ENCODE measurements at regions not wholly inside any gene's neighbourhood (a gene's known extent, or its start where the extent isn't known, plus 50 kb on each side); places are given as distances from the start of the nearest gene placed in this dataset.

- DNase-seq (ENCODE audit: low read depth in 1 of 2, low spot score in 1 of 2) = peak in 1 of 2 donors; percentile 63
- Histone ChIP-seq H3K4me1 (ENCODE audit: low read depth) (no peaks in the 10 kb centered on the region), H3K27me3 (no peaks in the 10 kb centered on the region), H3K9me3 (ENCODE audit: low read depth) (no peaks in the 10 kb centered on the region), H3K27ac (no peak overlapping the region), H3K4me3 (no peak overlapping the region), H3K36me3 (no peaks in the 10 kb centered on the region)
- TF ChIP-seq CTCF (IDR thresholded peaks at IDR 0.05; ENCODE audit: low read depth, low read length) = no peak
Observed at GRCh38 chr6:113073611-113074191, 726.6 kb downstream of the RFPL4B start.

DNA sequence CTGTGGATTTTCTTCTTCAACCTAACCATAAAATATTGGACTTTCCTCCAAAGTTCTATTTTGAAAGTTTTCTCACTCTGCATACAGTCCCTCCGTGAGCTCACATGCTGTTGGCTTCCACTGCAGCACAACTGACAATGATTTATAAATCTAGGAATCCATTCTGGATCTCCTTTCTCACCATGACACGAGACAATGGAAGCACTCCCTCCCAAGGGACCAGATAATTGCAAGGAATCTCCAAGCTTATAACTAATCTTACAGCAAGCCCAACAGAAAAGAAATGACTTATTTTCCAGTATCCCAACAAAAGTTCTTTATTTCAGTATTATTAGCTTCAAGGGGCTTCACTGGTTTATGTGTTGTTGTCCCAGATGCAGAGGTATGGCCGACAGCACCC is 729.0 kb downstream of the RFPL4B start:
- Histone ChIP-seq H3K4me1 (ENCODE audit: low read depth) (no peaks in the 10 kb centered on the region), H3K27me3 (no peaks in the 10 kb centered on the region), H3K4me3 (no peak overlapping the region), H3K9me3 (ENCODE audit: low read depth) (no peaks in the 10 kb centered on the region), H3K36me3 (no peaks in the 10 kb centered on the region), H3K27ac (no peak overlapping the region)
- DNase-seq (ENCODE audit: low read depth in 1 of 2, low spot score in 1 of 2) = no peak
- TF ChIP-seq CTCF (IDR thresholded peaks at IDR 0.05; ENCODE audit: low read depth, low read length) = no peak

- no peak overlapping the region for H3K27ac ChIP-seq
- H3K9me3 ChIP-seq (ENCODE audit: low read depth) = no peaks in the 10 kb centered on the region
- H3K4me1 ChIP-seq (ENCODE audit: low read depth) = no peaks in the 10 kb centered on the region
- H3K27me3 ChIP-seq = no peaks in the 10 kb centered on the region
- no peak for DNase-seq (ENCODE audit: low read depth in 1 of 2, low spot score in 1 of 2)
- no peaks in the 10 kb centered on the region for H3K36me3 ChIP-seq
- TF ChIP-seq CTCF (IDR thresholded peaks at IDR 0.05; ENCODE audit: low read depth, low read length) = no peak
- no peak overlapping the region for H3K4me3 ChIP-seq
Observed at GRCh38 chr6:113076816-113077215, 729.7 kb downstream of the RFPL4B start.

- no peak for TF ChIP-seq CTCF (IDR thresholded peaks at IDR 0.05; ENCODE audit: low read depth, low read length)
- H3K4me3 ChIP-seq = no peak overlapping the region
- no peaks in the 10 kb centered on the region for H3K9me3 ChIP-seq (ENCODE audit: low read depth)
- no peaks in the 10 kb centered on the region for H3K36me3 ChIP-seq
- DNase-seq (ENCODE audit: low read depth in 1 of 2, low spot score in 1 of 2) = no peak
- H3K27me3 ChIP-seq = no peaks in the 10 kb centered on the region
- H3K4me1 ChIP-seq (ENCODE audit: low read depth) = no peaks in the 10 kb centered on the region
- H3K27ac ChIP-seq = no peak overlapping the region
Observed at GRCh38 chr6:113077794-113078193, 730.7 kb downstream of the RFPL4B start.

DNA sequence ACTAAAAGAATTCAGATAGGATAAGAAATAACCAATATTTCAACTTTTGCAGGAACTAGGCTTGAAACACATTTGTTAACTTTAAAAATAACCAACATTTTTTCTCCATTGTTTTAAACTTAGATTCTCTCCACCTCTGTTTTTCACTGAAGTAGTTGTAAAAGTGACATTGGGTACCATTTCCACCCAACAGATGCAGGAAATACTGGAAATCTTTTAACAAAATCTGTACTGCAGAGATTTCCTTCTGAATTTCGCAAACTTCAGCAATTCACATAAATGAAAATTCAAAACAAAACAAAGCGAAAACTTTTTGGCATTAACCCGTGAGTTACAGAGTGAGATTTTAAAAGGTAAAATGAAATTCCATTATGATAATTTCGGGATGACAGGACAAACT is 731.7 kb downstream of the RFPL4B start:
- no peaks in the 10 kb centered on the region for H3K27me3 ChIP-seq
- DNase-seq (ENCODE audit: low read depth in 1 of 2, low spot score in 1 of 2) = no peak
- H3K4me1 ChIP-seq (ENCODE audit: low read depth) = no peaks in the 10 kb centered on the region
- TF ChIP-seq CTCF (IDR thresholded peaks at IDR 0.05; ENCODE audit: low read depth, low read length) = no peak
- no peak overlapping the region for H3K4me3 ChIP-seq
- H3K27ac ChIP-seq = no peak overlapping the region
- no peaks in the 10 kb centered on the region for H3K9me3 ChIP-seq (ENCODE audit: low read depth)
- H3K36me3 ChIP-seq = no peaks in the 10 kb centered on the region

DNA sequence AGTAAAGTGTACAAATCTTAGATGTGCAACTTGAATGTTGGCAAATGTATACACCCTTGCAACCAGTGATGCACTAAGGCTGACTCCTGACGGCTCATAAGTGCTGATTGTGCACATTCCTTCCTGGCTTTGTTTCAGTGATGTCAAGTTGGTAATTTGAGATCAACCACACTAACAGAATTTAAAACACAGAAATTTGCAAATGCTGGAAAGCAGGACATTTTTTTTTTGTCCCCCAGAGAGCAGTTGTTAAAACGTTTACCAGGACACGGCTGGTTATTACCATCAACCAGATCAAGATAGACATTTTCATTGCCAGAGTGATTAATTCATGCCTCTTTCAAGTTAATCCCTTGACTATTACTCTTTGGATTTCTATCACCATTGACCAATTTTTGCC is 735.6 kb downstream of the RFPL4B start:
- peak in 1 of 2 donors; percentile 79 for DNase-seq (ENCODE audit: low read depth in 1 of 2, low spot score in 1 of 2)

More for the DNA sequence above, 735.6 kb downstream of the RFPL4B start:
- TF ChIP-seq CTCF (IDR thresholded peaks at IDR 0.05; ENCODE audit: low read depth, low read length) = no peak
- Histone ChIP-seq H3K27ac (no peak overlapping the region), H3K36me3 (no peaks in the 10 kb centered on the region), H3K4me3 (no peak overlapping the region), H3K27me3 (no peaks in the 10 kb centered on the region), H3K9me3 (ENCODE audit: low read depth) (no peaks in the 10 kb centered on the region), H3K4me1 (ENCODE audit: low read depth) (no peaks in the 10 kb centered on the region)
